Pancreas (tissue), 10 donors: ENCODE measurements at regions not wholly inside any gene's neighbourhood (a gene's known extent, or its start where the extent isn't known, plus 50 kb on each side); places are given as distances from the start of the nearest gene placed in this dataset.
A peak's percentile ranks its signal among the peaks of the same experiment; 100 is the strongest.

Experiments used
- ATAC-seq, 4 donors: fragments of 200-7000 bp; cut with Tn5 transposase; one replicate each; pipeline versions ENCODE4 v1.8.0 to v1.9.1; 2020; ENCODE audit warnings: mild to moderate bottlenecking in 4 of 4, moderate library complexity in 4 of 4
- DNase-seq, 6 donors: peaks; one replicate each; pipeline ENCODE4 v3.0.0-alpha.2; 2020
- FAIRE-seq: peaks from 2 replicates; lab custom pipeline; 2012; peaks lifted over from hg19 to GRCh38; lab: Jason Lieb, UNC
- H3K27ac ChIP-seq, 4 donors: fragments of 200-600 bp; sonication (generic); 1 replicate in 3 of 4; 2 replicates in 1 of 4; pipeline versions ENCODE4 v1.5.0 to v1.8.0; 2020
- H3K27me3 ChIP-seq, 4 donors: fragments of 200-600 bp; one replicate each; pipeline ENCODE4 v1.8.0; 2021
- H3K36me3 ChIP-seq, 3 donors: fragments of 200-600 bp; sonication (generic) in 1 of 3; one replicate each; pipeline versions ENCODE4 v1.5.0 to v1.8.0; 2020 to 2021
- H3K4me1 ChIP-seq, 3 donors: fragments of 200-600 bp; one replicate each; pipeline ENCODE4 v1.8.0; 2021
- H3K4me3 ChIP-seq, 4 donors: fragments of 200-600 bp; sonication (generic) in 2 of 4; one replicate each; pipeline versions ENCODE4 v1.5.0 to v1.8.0; 2020 to 2021
- H3K9me3 ChIP-seq, 4 donors: fragments of 200-600 bp; one replicate each; pipeline ENCODE4 v1.8.0; 2021
- CTCF ChIP-seq, 4 donors: fragments of 200-600 bp; sonication (generic) in 3 of 4; IDR thresholded peaks; one replicate each; pipeline versions ENCODE4 v1.5.0 to v1.8.0; 2021; ENCODE audit warnings: antibody characterized with exemption in 4 of 4
- WGBS, 2 donors: extraction: QIAGEN DNeasy Blood & Tissue Kit; methylation state at CpG; one replicate each; pipeline ENCODE4 v1.1.7; 2013; 5-methylcytosine and 5-hydroxymethylcytosine counted together
- intact Hi-C, 3 donors: fragments of 100-400 bp; cut with DNase I; formaldehyde crosslinking; loops; one replicate each; pipeline versions ENCODE4 v1.11.1 to v1.14.2; 2022
- donor health status: healthy with polysubstance abuse.
- donor health status: DM: no; HTN: no; CAD: no; lungs with moderate emphysema.
- donor health status: DM: no; HTN: no; CAD: no.
- donor health status: control.
- donor health status: control.
- donor health status: Bipolar disorder and iron deficiency.
- donor health status: DM: yes; HTN: yes; CAD: no.
- donor health status: DM: no; HTN: no; CAD: no.
- donor health status: DM: no; HTN: no; CAD: no.
- donor health status: DM: yes; HTN: yes; CAD: no.

GRCh38 chr17:73759324-73759723 lies 115.1 kb upstream of the SDK2 start:
- TF ChIP-seq CTCF (IDR thresholded peaks at IDR 0.05) = no peak
- ATAC-seq (no peak), DNase-seq (no peak), FAIRE-seq (no peak)
- H3K4me3 ChIP-seq = no peak overlapping the region
- no peaks in the 10 kb centered on the region for H3K4me1 ChIP-seq
- intact Hi-C loops = no loop called here
- H3K36me3 ChIP-seq = no peaks in the 10 kb centered on the region
- no peak overlapping the region for H3K27ac ChIP-seq
- WGBS, 2 donors = 49 to 62% methylated on average over 8 of the region's 8 CpGs
- H3K27me3 ChIP-seq = no peaks in the 10 kb centered on the region
- H3K9me3 ChIP-seq = no peaks in the 10 kb centered on the region

GRCh38 chr17:73759734-73760438 lies 115.6 kb upstream of the SDK2 start:
- ATAC-seq = peak in 3 of 4 donors; percentile 39 to 66 (median 61)
- DNase-seq = no peak
- Histone ChIP-seq H3K27me3 (no peaks in the 10 kb centered on the region), H3K36me3 (no peaks in the 10 kb centered on the region), H3K27ac (no peak overlapping the region), H3K9me3 (no peaks in the 10 kb centered on the region), H3K4me3 (no peak overlapping the region), H3K4me1 (no peaks in the 10 kb centered on the region)
- no peak for TF ChIP-seq CTCF (IDR thresholded peaks at IDR 0.05)
- no peak for FAIRE-seq
- intact Hi-C loops = no loop called here
- 36 to 37% methylated on average over 18 of the region's 18 CpGs for WGBS, 2 donors

- TF ChIP-seq CTCF (IDR thresholded peaks at IDR 0.05) = no peak
- FAIRE-seq (no peak), DNase-seq (no peak), ATAC-seq (peak in 2 of 4 donors; percentile 14 to 19)
- H3K4me1 ChIP-seq = no peaks in the 10 kb centered on the region
- H3K4me3 ChIP-seq = no peak overlapping the region
- intact Hi-C loops = no loop called here
- 58 to 73% methylated on average over 5 of the region's 5 CpGs for WGBS, 2 donors
- no peaks in the 10 kb centered on the region for H3K27me3 ChIP-seq
- H3K36me3 ChIP-seq = no peaks in the 10 kb centered on the region
- H3K27ac ChIP-seq = no peak overlapping the region
- H3K9me3 ChIP-seq = no peaks in the 10 kb centered on the region
These were observed 116.2 kb upstream of the SDK2 start for GRCh38 chr17:73760439-73760758.

- TF ChIP-seq CTCF (IDR thresholded peaks at IDR 0.05) = no peak
- whole genome bisulfite sequencing, 2 donors = 71 to 76% methylated on average over 17 of the region's 17 CpGs
- peaks cover 0 to 6% (median 5%) of the 10 kb centered on the region in 3 donors for H3K4me1 ChIP-seq
- H3K9me3 ChIP-seq = no peaks in the 10 kb centered on the region
- ATAC-seq (no peak), DNase-seq (no peak), FAIRE-seq (no peak)
- no peaks in the 10 kb centered on the region for H3K27me3 ChIP-seq
- no peaks in the 10 kb centered on the region for H3K36me3 ChIP-seq
- no peak overlapping the region for H3K4me3 ChIP-seq
- intact Hi-C loops = no loop called here
- no peak overlapping the region for H3K27ac ChIP-seq
These were observed 121.7 kb upstream of the SDK2 start for GRCh38 chr17:73765824-73766563.

GRCh38 chr17:73767696-73768095 lies 123.5 kb upstream of the SDK2 start:
- Histone ChIP-seq H3K27ac (no peak overlapping the region), H3K27me3 (no peaks in the 10 kb centered on the region), H3K4me3 (no peak overlapping the region), H3K9me3 (no peaks in the 10 kb centered on the region), H3K4me1 (peaks cover 0 to 6% (median 5%) of the 10 kb centered on the region in 3 donors), H3K36me3 (no peaks in the 10 kb centered on the region)
- FAIRE-seq (no peak), DNase-seq (no peak), ATAC-seq (no peak)
- intact Hi-C loops = no loop called here
- 73 to 88% methylated on average over 7 of the region's 7 CpGs for WGBS, 2 donors
- TF ChIP-seq CTCF (IDR thresholded peaks at IDR 0.05) = no peak
